Keratinocyte (primary cell): ENCODE measurements at regions not wholly inside any gene's neighbourhood (a gene's known extent, or its start where the extent isn't known, plus 50 kb on each side); places are given as distances from the start of the nearest gene placed in this dataset.

Experiments used
- DNase-seq: peaks from one replicate; pipeline ENCODE4 v3.0.0-alpha.2; 2011; ENCODE audit warnings: low read depth, missing footprints, low spot score
- FAIRE-seq: peaks from 2 replicates; lab custom pipeline; 2011; peaks lifted over from hg19 to GRCh38; lab: Jason Lieb, UNC
- H2AFZ ChIP-seq: 2 replicates; pipeline ENCODE4 v1.6.0; 2012; ENCODE audit warnings: low read length, control low read depth, inconsistent platforms; ENCODE audit not compliant: control insufficient read depth
- H3K27ac ChIP-seq: 2 replicates; pipeline ENCODE4 v1.5.1; 2011; ENCODE audit warnings: low read length; ENCODE audit not compliant: control insufficient read depth, insufficient read depth
- H3K27me3 ChIP-seq: 3 replicates; pipeline ENCODE4 v1.6.0; 2011; ENCODE audit warnings: low read length; ENCODE audit not compliant: control insufficient read depth, insufficient read depth; ENCODE audit errors: extremely low read depth
- H3K36me3 ChIP-seq, 2 experiments: 2 replicates in 1 of 2; 3 replicates in 1 of 2; pipeline ENCODE4 v1.5.1; 2011; ENCODE audit warnings: low read length in 2 of 2, mild to moderate bottlenecking in 1 of 2; ENCODE audit not compliant: control insufficient read depth in 2 of 2, insufficient read depth in 2 of 2; ENCODE audit errors: extremely low read depth in 1 of 2
- H3K4me1 ChIP-seq: 3 replicates; pipeline ENCODE4 v1.5.1; 2011; ENCODE audit warnings: low read length; ENCODE audit not compliant: control insufficient read depth, insufficient read depth; ENCODE audit errors: extremely low read depth
- H3K4me2 ChIP-seq: 3 replicates; pipeline ENCODE4 v1.6.0; 2011; ENCODE audit warnings: low read depth, low read length; ENCODE audit not compliant: control insufficient read depth, insufficient read depth; ENCODE audit errors: extremely low read depth
- H3K4me3 ChIP-seq, 3 experiments: fragments of 200-600 bp in 1 of 3; sonication (generic) in 1 of 3; 2 replicates in 2 of 3; 3 replicates in 1 of 3; pipeline ENCODE4 v1.5.1; 2011 to 2016; ENCODE audit warnings: low read length in 3 of 3, mild to moderate bottlenecking in 3 of 3, control low read depth in 2 of 3, inconsistent platforms in 1 of 3, low read depth in 1 of 3, mixed read lengths in 1 of 3, mixed run types in 1 of 3, moderate library complexity in 1 of 3; ENCODE audit not compliant: control insufficient read depth in 2 of 3, insufficient read depth in 2 of 3; ENCODE audit errors: extremely low read depth in 1 of 3
- H3K79me2 ChIP-seq: 2 replicates; pipeline ENCODE4 v1.6.0; 2012; ENCODE audit warnings: low read length; ENCODE audit not compliant: control insufficient read depth, insufficient read depth
- H3K9ac ChIP-seq: 3 replicates; pipeline ENCODE4 v1.6.0; 2011; ENCODE audit warnings: low read length; ENCODE audit not compliant: control insufficient read depth, insufficient read depth; ENCODE audit errors: extremely low read depth
- H3K9me1 ChIP-seq: 3 replicates; pipeline ENCODE4 v1.6.0; 2011; ENCODE audit warnings: low read length; ENCODE audit not compliant: control insufficient read depth, insufficient read depth; ENCODE audit errors: extremely low read depth
- H3K9me3 ChIP-seq: 2 replicates; pipeline ENCODE4 v1.5.1; 2012; ENCODE audit warnings: low read depth, low read length; ENCODE audit not compliant: control insufficient read depth
- H4K20me1 ChIP-seq: 3 replicates; pipeline ENCODE4 v1.6.0; 2011; ENCODE audit warnings: low read length; ENCODE audit not compliant: control insufficient read depth, insufficient read depth; ENCODE audit errors: extremely low read depth
- CTCF ChIP-seq, 3 experiments: IDR thresholded peaks in 1 of 3; conservative IDR thresholded peaks in 1 of 3; optimal IDR thresholded peaks in 1 of 3; 2 replicates in 2 of 3; 3 replicates in 1 of 3; pipeline versions ENCODE3 to v1.5.1; 2011; ENCODE audit warnings: low read length in 3 of 3, mild to moderate bottlenecking in 3 of 3, moderate library complexity in 2 of 3, control low read depth in 1 of 3, inconsistent platforms in 1 of 3; ENCODE audit not compliant: insufficient read depth in 2 of 3; ENCODE audit errors: extremely low read depth in 1 of 3
- EZH2 ChIP-seq: IDR thresholded peaks from one replicate; pipeline ENCODE4 v1.6.1; 2012; ENCODE audit warnings: inconsistent platforms, mild to moderate bottlenecking, low read length, moderate library complexity
- dilution Hi-C: fragments of 300-500 bp; cut with MboI; formaldehyde crosslinking; loops from one replicate; pipeline ENCODE4 v1.7.0; 2020; ENCODE audit warnings: low sequenced_read_pairs; ENCODE audit not compliant: extremely low pct_ligation_motif_present

- TF ChIP-seq CTCF (optimal IDR thresholded peaks at IDR 0.05 in 1 of 3, IDR thresholded peaks at IDR 0.05 in 1 of 3, conservative IDR thresholded peaks at IDR 0.05 in 1 of 3; ENCODE audit: extremely low read depth in 1 of 3, insufficient read depth in 2 of 3, low read length in 3 of 3) (no peak), EZH2 (no peak)
- no peak for FAIRE-seq
- no peaks in the 10 kb centered on the region for H4K20me1 ChIP-seq
- dilution Hi-C loops, result no loop called here
- H3K27ac ChIP-seq, result no peak overlapping the region
- no peak for DNase-seq
- no peak overlapping the region for H3K4me2 ChIP-seq
- H3K9me1 ChIP-seq, result no peaks in the 10 kb centered on the region
- no peak overlapping the region for H3K9ac ChIP-seq
- no peaks in the 10 kb centered on the region for H3K27me3 ChIP-seq
- H3K4me3 ChIP-seq, result no peak overlapping the region
- H3K79me2 ChIP-seq, result no peaks in the 10 kb centered on the region
- H3K9me3 ChIP-seq, result no peaks in the 10 kb centered on the region
- H3K36me3 ChIP-seq, result no peaks in the 10 kb centered on the region
- no peaks in the 10 kb centered on the region for H3K4me1 ChIP-seq
- no peak overlapping the region for H2AFZ ChIP-seq
These were observed 293.3 kb downstream of the MAN2A1 start for GRCh38 chr5:109982966-109983534.

- H3K9me1 ChIP-seq, result no peaks in the 10 kb centered on the region
- H4K20me1 ChIP-seq, result no peaks in the 10 kb centered on the region
- H3K79me2 ChIP-seq, result no peaks in the 10 kb centered on the region
- no peak overlapping the region for H3K27ac ChIP-seq
- no peak overlapping the region for H3K4me2 ChIP-seq
- no peak for DNase-seq
- FAIRE-seq, result no peak
- H3K27me3 ChIP-seq, result no peaks in the 10 kb centered on the region
- no peaks in the 10 kb centered on the region for H3K4me1 ChIP-seq
- H2AFZ ChIP-seq, result no peak overlapping the region
- H3K4me3 ChIP-seq, result no peak overlapping the region
- no peak overlapping the region for H3K9ac ChIP-seq
- no peaks in the 10 kb centered on the region for H3K36me3 ChIP-seq
- no peaks in the 10 kb centered on the region for H3K9me3 ChIP-seq
- dilution Hi-C loops, result no loop called here
- TF ChIP-seq EZH2, result no peak
- no peak for TF ChIP-seq CTCF (optimal IDR thresholded peaks at IDR 0.05 in 1 of 3, IDR thresholded peaks at IDR 0.05 in 1 of 3, conservative IDR thresholded peaks at IDR 0.05 in 1 of 3; ENCODE audit: extremely low read depth in 1 of 3, insufficient read depth in 2 of 3, low read length in 3 of 3)
These were observed 297.0 kb downstream of the MAN2A1 start for GRCh38 chr5:109986726-109987125.
